ENCODE measurements at regions not wholly inside any gene's neighbourhood (a gene's known extent, or its start where the extent isn't known, plus 50 kb on each side); places are given as distances from the start of the nearest gene placed in this dataset.

- TF ChIP-seq CTCF (IDR thresholded peaks at IDR 0.05; ENCODE audit: low read length) = no peak
- TF ChIP-seq EZH2 (IDR thresholded peaks at IDR 0.05; ENCODE audit: borderline replicate concordance, low read length) = no peak
These were observed 54.2 kb upstream of the CDR2 start for GRCh38 chr16:22428654-22429053.

Data from OCI-LY1 (cell line).